ENCODE measurements at regions not wholly inside any gene's neighbourhood (a gene's known extent, or its start where the extent isn't known, plus 50 kb on each side); places are given as distances from the start of the nearest gene placed in this dataset.

DNA sequence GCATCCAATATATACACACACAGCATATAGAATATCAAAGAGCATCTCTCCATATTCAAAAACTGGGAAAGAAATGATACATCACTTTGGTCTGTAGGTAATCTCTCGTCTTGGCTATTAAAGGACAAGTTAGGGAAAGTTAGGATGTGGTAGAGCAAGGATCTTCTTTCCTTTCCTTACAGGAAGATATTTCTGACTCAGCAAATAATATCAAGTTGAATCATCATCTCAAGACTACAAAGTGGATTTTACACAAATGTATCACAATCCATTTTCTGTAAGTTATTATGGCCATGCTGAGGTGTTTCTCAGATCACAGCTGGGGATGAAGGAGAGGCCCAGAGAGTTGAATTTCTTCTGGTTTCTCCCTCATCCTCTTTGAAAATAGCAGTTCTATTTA, 651.7 kb upstream of the CCNG1 start:
- WGBS, 3 donors: 35 to 83% (median 79%) methylated on average over 1 of the region's 1 CpG
- Histone ChIP-seq H3K27me3 (no peaks in the 10 kb centered on the region), H3K4me3 (no peak overlapping the region), H3K27ac (no peak overlapping the region), H3K4me1 (ENCODE audit: insufficient read depth) (no peaks in the 10 kb centered on the region), H3K36me3 (no peaks in the 10 kb centered on the region), H3K9me3 (no peaks in the 10 kb centered on the region)
- intact Hi-C loops (cut with DNase I): no loop called here
- DNase-seq: no peak
- TF ChIP-seq, protein P1, sequence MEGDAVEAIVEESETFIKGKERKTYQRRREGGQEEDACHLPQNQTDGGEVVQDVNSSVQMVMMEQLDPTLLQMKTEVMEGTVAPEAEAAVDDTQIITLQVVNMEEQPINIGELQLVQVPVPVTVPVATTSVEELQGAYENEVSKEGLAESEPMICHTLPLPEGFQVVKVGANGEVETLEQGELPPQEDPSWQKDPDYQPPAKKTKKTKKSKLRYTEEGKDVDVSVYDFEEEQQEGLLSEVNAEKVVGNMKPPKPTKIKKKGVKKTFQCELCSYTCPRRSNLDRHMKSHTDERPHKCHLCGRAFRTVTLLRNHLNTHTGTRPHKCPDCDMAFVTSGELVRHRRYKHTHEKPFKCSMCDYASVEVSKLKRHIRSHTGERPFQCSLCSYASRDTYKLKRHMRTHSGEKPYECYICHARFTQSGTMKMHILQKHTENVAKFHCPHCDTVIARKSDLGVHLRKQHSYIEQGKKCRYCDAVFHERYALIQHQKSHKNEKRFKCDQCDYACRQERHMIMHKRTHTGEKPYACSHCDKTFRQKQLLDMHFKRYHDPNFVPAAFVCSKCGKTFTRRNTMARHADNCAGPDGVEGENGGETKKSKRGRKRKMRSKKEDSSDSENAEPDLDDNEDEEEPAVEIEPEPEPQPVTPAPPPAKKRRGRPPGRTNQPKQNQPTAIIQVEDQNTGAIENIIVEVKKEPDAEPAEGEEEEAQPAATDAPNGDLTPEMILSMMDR (IDR thresholded peaks at IDR 0.05): no peak
- TF ChIP-seq EP300 (IDR thresholded peaks at IDR 0.05): no peak

DNA sequence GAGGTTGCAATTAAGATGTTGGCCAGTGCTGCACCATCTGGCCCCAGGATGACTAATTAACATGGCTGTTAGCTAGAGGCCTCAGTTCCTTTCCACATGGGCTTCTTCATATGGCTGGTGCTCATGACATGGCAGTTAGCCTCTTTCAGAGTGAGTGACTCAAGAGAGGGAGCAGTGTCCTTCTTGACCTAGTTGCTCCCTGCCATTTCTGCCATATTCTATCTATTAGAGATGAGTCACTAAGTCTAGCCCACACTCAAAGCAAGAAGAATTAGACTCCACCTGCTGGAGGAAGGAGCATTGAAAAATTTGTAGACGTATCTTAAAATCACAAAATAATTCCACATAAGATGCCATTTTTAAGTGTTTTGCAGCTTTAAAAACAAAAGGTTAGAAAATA, 651.2 kb upstream of the CCNG1 start:
- no peaks in the 10 kb centered on the region for H3K9me3 ChIP-seq
- no peaks in the 10 kb centered on the region for H3K36me3 ChIP-seq
- no peak for DNase-seq
- H3K27me3 ChIP-seq: no peaks in the 10 kb centered on the region
- no peak overlapping the region for H3K27ac ChIP-seq
- 77 to 87% (median 80%) methylated on average over 1 of the region's 1 CpG for WGBS, 3 donors
- no peaks in the 10 kb centered on the region for H3K4me1 ChIP-seq (ENCODE audit: insufficient read depth)
- H3K4me3 ChIP-seq: no peak overlapping the region
- intact Hi-C loops (cut with DNase I): no loop called here
- no peak for TF ChIP-seq POLR2A (IDR thresholded peaks at IDR 0.05)
- TF ChIP-seq, protein P1 (IDR thresholded peaks at IDR 0.05): no peak
- no peak for TF ChIP-seq EP300 (IDR thresholded peaks at IDR 0.05)

DNA sequence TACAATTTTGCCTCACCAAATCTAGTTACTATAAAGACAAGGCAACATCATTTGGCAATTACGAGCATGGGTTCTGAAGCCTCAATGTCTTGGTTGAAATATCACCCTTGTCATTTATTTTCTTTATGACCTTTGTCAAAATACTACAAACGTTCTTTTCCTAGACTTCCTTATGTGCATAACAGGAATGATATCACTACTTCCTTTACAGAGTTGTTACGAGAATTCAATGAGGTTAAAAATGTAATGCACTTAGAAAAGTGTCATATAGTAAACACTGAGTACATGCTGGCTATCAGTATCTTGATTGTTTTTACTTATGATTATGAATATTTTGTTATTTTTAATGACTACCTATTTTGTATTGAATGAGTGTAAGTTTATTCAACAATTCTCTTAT, 640.9 kb upstream of the CCNG1 start:
- H3K36me3 ChIP-seq: no peaks in the 10 kb centered on the region
- intact Hi-C loops (cut with DNase I): no loop called here
- no peaks in the 10 kb centered on the region for H3K4me1 ChIP-seq (ENCODE audit: insufficient read depth)
- H3K4me3 ChIP-seq: no peak overlapping the region
- H3K27me3 ChIP-seq: no peaks in the 10 kb centered on the region
- no peak overlapping the region for H3K27ac ChIP-seq
- no peaks in the 10 kb centered on the region for H3K9me3 ChIP-seq
- TF ChIP-seq EP300 (IDR thresholded peaks at IDR 0.05) (no peak), POLR2A (IDR thresholded peaks at IDR 0.05) (no peak)
- DNase-seq: no peak
- WGBS, 3 donors: 39 to 47% (median 46%) methylated on average over 3 of the region's 3 CpGs

DNA sequence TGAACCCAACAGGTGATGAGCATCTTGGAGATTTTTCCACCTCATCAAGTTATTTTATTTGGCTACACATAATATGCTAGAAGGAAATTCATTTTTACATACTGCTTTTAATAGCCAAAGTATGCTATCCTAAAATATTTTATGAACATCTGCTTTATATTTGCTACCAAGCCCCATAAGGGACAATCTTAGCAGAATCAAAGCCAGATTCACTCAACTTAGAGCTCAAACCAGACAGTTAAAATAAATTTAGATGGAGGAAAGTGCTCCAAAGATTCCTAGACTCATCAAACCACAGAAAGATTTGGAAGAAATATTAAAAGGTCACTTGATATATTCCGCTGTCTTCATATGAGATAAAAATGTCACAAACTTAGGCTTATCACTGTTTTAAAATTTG, 637.1 kb upstream of the CCNG1 start:
- DNase-seq: no peak
- WGBS, 3 donors: 85 to 96% (median 88%) methylated on average over 1 of the region's 1 CpG
- Histone ChIP-seq H3K27me3 (no peaks in the 10 kb centered on the region), H3K36me3 (no peaks in the 10 kb centered on the region), H3K4me3 (no peak overlapping the region), H3K9me3 (no peaks in the 10 kb centered on the region), H3K27ac (no peak overlapping the region), H3K4me1 (ENCODE audit: insufficient read depth) (no peaks in the 10 kb centered on the region)
- TF ChIP-seq EP300 (IDR thresholded peaks at IDR 0.05) (no peak), POLR2A (IDR thresholded peaks at IDR 0.05) (no peak)
- TF ChIP-seq, protein P1 (IDR thresholded peaks at IDR 0.05): no peak
- intact Hi-C loops (cut with DNase I): no loop called here

DNA sequence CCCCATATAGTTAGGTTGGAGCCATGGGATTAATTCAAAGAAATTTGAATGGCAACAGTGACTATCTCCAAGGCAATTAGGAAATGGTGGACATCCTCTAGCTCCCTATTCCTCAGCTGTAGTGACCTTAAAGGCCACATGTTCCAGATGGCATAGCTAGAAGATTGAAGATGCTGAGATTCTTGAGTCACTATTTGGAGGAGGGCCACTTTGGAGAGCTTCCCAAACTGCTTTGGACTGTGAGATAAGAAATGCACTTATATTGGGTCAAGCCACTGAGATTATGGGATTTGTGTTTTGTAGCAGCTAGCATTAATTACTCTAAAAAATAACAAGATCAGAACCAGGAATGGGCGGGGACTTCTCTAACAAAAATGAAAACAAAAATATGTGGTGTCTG, 636.2 kb upstream of the CCNG1 start:
- intact Hi-C loops (cut with DNase I): no loop called here
- no peak for TF ChIP-seq EP300 (IDR thresholded peaks at IDR 0.05)
- TF ChIP-seq, protein P1 (IDR thresholded peaks at IDR 0.05): no peak
- no peak for TF ChIP-seq POLR2A (IDR thresholded peaks at IDR 0.05)
- Histone ChIP-seq H3K27me3 (no peaks in the 10 kb centered on the region), H3K4me3 (no peak overlapping the region), H3K36me3 (no peaks in the 10 kb centered on the region), H3K9me3 (no peaks in the 10 kb centered on the region), H3K27ac (no peak overlapping the region), H3K4me1 (ENCODE audit: insufficient read depth) (no peaks in the 10 kb centered on the region)
- WGBS, 3 donors: 18 to 35% (median 23%) methylated on average over 1 of the region's 1 CpG
- DNase-seq: no peak

Measured in ovary (tissue), 7 donors.